GM23338 (cell line): ENCODE measurements at regions not wholly inside any gene's neighbourhood (a gene's known extent, or its start where the extent isn't known, plus 50 kb on each side); places are given as distances from the start of the nearest gene placed in this dataset.

Experiments used
- ATAC-seq: fragments of 200-7000 bp; cut with Tn5 transposase; 3 replicates; pipeline ENCODE4 v1.9.1; 2020
- DNase-seq: peaks from one replicate; pipeline ENCODE4 v3.0.0-alpha.2; 2015; ENCODE audit warnings: low spot score
- H2AFZ ChIP-seq: fragments of 200-600 bp; sonication (generic); 2 replicates; pipeline ENCODE4 v1.8.0; 2016; ENCODE audit warnings: antibody characterized with exemption, mild to moderate bottlenecking, moderate library complexity
- H3F3A ChIP-seq: fragments of 200-600 bp; sonication (generic); replicated peaks from 2 replicates; pipeline ENCODE4 v1.8.0; 2017; ENCODE audit warnings: antibody characterized with exemption, mixed run types, low read depth
- H3K27ac ChIP-seq: fragments of 200-600 bp; sonication (generic); 2 replicates; pipeline ENCODE4 v1.6.1; 2016; ENCODE audit warnings: low read depth
- H3K27me3 ChIP-seq: fragments of 200-600 bp; sonication (generic); 2 replicates; pipeline ENCODE4 v1.8.0; 2016; ENCODE audit warnings: mild to moderate bottlenecking, mixed run types, moderate library complexity; ENCODE audit not compliant: insufficient read depth
- H3K36me3 ChIP-seq: fragments of 200-600 bp; sonication (generic); 2 replicates; pipeline ENCODE4 v1.8.0; 2016; ENCODE audit warnings: mild to moderate bottlenecking; ENCODE audit not compliant: insufficient read depth
- H3K4me1 ChIP-seq: fragments of 200-600 bp; sonication (generic); 2 replicates; pipeline ENCODE4 v1.8.0; 2016; ENCODE audit warnings: mild to moderate bottlenecking, moderate library complexity; ENCODE audit not compliant: insufficient read depth
- H3K4me2 ChIP-seq: fragments of 200-600 bp; sonication (generic); 2 replicates; pipeline ENCODE4 v1.7.1; 2017; ENCODE audit warnings: mixed run types
- H3K4me3 ChIP-seq: fragments of 200-600 bp; sonication (generic); 2 replicates; pipeline ENCODE4 v1.6.1; 2016; ENCODE audit warnings: mixed run types
- H3K79me2 ChIP-seq: fragments of 200-600 bp; sonication (generic); replicated peaks from 2 replicates; pipeline ENCODE4 v1.8.0; 2017; ENCODE audit warnings: mild to moderate bottlenecking; ENCODE audit not compliant: insufficient read depth
- H3K9me2 ChIP-seq: fragments of 200-600 bp; sonication (generic); 2 replicates; pipeline ENCODE4 v1.8.0; 2017; ENCODE audit not compliant: insufficient read depth
- H4K20me1 ChIP-seq: fragments of 200-600 bp; sonication (generic); replicated peaks from 2 replicates; pipeline ENCODE4 v1.8.0; 2017; ENCODE audit warnings: mild to moderate bottlenecking; ENCODE audit not compliant: insufficient read depth
- H3K27ac Mint-ChIP-seq: 2 replicates; pipeline ENCODE4 v1.8.0; 2020; ENCODE audit warnings: inconsistent platforms, mild to moderate bottlenecking, moderate library complexity, mixed read lengths
- H3K27me3 Mint-ChIP-seq: 3 replicates; pipeline ENCODE4 v1.8.0; 2022; ENCODE audit warnings: low read depth, mild to moderate bottlenecking, moderate library complexity, mixed read lengths, inconsistent platforms; ENCODE audit not compliant: insufficient read depth, poor library complexity
- H3K36me3 Mint-ChIP-seq: 3 replicates; pipeline ENCODE4 v1.8.0; 2021; ENCODE audit warnings: low read depth, mild to moderate bottlenecking, inconsistent platforms, moderate library complexity, mixed read lengths
- H3K4me1 Mint-ChIP-seq: 3 replicates; pipeline ENCODE4 v1.8.0; 2020; ENCODE audit warnings: mild to moderate bottlenecking, inconsistent platforms, mixed read lengths
- H3K4me3 Mint-ChIP-seq: 3 replicates; pipeline ENCODE4 v1.8.0; 2021; ENCODE audit warnings: moderate library complexity, mild to moderate bottlenecking, inconsistent platforms, mixed read lengths
- H3K9me3 Mint-ChIP-seq: 3 replicates; pipeline ENCODE4 v1.8.0; 2020; ENCODE audit warnings: moderate library complexity, mild to moderate bottlenecking, inconsistent platforms, mixed read lengths
- CREB1 ChIP-seq: fragments of 250-450 bp; sonication (Bioruptor Pico); IDR thresholded peaks from 2 replicates; pipeline ENCODE4 v1.5.0; 2020; ENCODE audit warnings: low read depth, mild to moderate bottlenecking, moderate library complexity
- NANOG ChIP-seq: IDR thresholded peaks from 2 replicates; pipeline ENCODE4 v1.6.1; 2016; ENCODE audit warnings: antibody characterized with exemption, borderline replicate concordance
- POLR2AphosphoS5 ChIP-seq: IDR thresholded peaks from 2 replicates; pipeline ENCODE4 v1.6.1; 2016; ENCODE audit warnings: antibody characterized with exemption, low read depth
- STAT1 ChIP-seq: IDR thresholded peaks from one replicate; pipeline ENCODE4 v1.6.1; 2016; ENCODE audit warnings: antibody characterized with exemption; ENCODE audit not compliant: unreplicated experiment
- ZNF114 ChIP-seq: fragments of 250-450 bp; sonication (Bioruptor Pico); IDR thresholded peaks from 2 replicates; pipeline ENCODE4 v1.5.0; 2020; ENCODE audit warnings: mild to moderate bottlenecking, moderate library complexity
- ZNF331 ChIP-seq: fragments of 250-450 bp; sonication (Bioruptor Pico); IDR thresholded peaks from 2 replicates; pipeline ENCODE4 v1.5.0; 2020; ENCODE audit warnings: low read depth, mild to moderate bottlenecking, moderate library complexity
- ZNF462 ChIP-seq: fragments of 250-450 bp; sonication (Bioruptor Pico); IDR thresholded peaks from 2 replicates; pipeline ENCODE4 v1.5.0; 2020; ENCODE audit warnings: mild to moderate bottlenecking, moderate library complexity
- TF ChIP-seq, protein P1 (sequence below): IDR thresholded peaks from 2 replicates; pipeline ENCODE4 v1.6.1; 2016; ENCODE audit warnings: antibody characterized with exemption

DNA sequence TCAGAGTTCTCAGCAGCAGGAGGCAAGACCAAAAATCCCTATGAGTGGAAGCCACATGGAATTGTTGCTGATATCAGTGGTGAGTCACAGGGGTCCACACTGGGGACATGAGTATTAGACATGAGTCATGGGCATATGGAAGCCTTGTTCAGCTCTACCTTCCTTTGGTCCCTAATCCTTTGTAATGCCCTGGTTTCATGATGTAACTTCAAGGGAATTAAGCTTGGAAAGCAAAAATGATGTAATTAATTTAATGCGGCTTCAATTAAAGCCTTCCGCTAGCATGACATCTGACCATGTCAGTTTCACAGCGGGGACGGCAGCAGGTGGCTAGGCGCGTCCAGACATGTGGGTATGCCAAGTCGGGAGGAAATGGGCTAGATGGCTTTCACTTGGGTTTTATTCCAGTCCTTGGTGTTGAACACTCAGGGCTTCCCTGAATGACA is 176.1 kb upstream of the RGMA start:
- Histone ChIP-seq H3K79me2 (no peaks in the 10 kb centered on the region), H3K4me2 (no peak overlapping the region), H3K27ac (no peak overlapping the region), H4K20me1 (no peaks in the 10 kb centered on the region), H3K27me3 (no peaks in the 10 kb centered on the region), H3K4me3 (no peak overlapping the region), H3F3A (no peaks in the 10 kb centered on the region), H3K9me2 (peaks cover 9% of the 10 kb centered on the region; the same call in 1 of the 2 replicates), H2AFZ (no peak overlapping the region), H3K4me1 (no peaks in the 10 kb centered on the region), H3K36me3 (no peaks in the 10 kb centered on the region)
- Mint-ChIP-seq H3K4me1 (peaks cover 2% of the 10 kb centered on the region), H3K27ac (no peak overlapping the region), H3K36me3 (peaks cover 8% of the 10 kb centered on the region; the same call in 1 of the 3 replicates), H3K27me3 (peaks cover 11% of the 10 kb centered on the region), H3K4me3 (no peak overlapping the region), H3K9me3 (peaks cover 6% of the 10 kb centered on the region)
- TF ChIP-seq ZNF462, result no peak
- no peak for TF ChIP-seq ZNF114
- TF ChIP-seq CREB1 (CRISPR knock-in tag), result no peak
- no peak for TF ChIP-seq ZNF331 (CRISPR knock-in tag)
- TF ChIP-seq, protein P1, sequence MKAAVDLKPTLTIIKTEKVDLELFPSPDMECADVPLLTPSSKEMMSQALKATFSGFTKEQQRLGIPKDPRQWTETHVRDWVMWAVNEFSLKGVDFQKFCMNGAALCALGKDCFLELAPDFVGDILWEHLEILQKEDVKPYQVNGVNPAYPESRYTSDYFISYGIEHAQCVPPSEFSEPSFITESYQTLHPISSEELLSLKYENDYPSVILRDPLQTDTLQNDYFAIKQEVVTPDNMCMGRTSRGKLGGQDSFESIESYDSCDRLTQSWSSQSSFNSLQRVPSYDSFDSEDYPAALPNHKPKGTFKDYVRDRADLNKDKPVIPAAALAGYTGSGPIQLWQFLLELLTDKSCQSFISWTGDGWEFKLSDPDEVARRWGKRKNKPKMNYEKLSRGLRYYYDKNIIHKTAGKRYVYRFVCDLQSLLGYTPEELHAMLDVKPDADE, result no peak
- no peak for TF ChIP-seq NANOG
- TF ChIP-seq STAT1, result no peak
- no peak for TF ChIP-seq POLR2AphosphoS5
- DNase-seq, result no peak
- ATAC-seq, result no peak
